Psoas muscle (tissue), 7 donors: ENCODE measurements at regions not wholly inside any gene's neighbourhood (a gene's known extent, or its start where the extent isn't known, plus 50 kb on each side); places are given as distances from the start of the nearest gene placed in this dataset.

Source experiments
- ATAC-seq, 4 donors: fragments of 200-7000 bp; cut with Tn5 transposase; one replicate each; pipeline ENCODE4 v1.9.1; 2020; ENCODE audit warnings: moderate library complexity in 3 of 4, mild to moderate bottlenecking in 2 of 4
- DNase-seq, 2 donors: peaks; one replicate each; pipeline ENCODE4 v3.0.0-alpha.2; 2020
- H3K27ac ChIP-seq: fragments of 200-600 bp; one replicate; pipeline ENCODE4 v1.8.0; 2022
- H3K27me3 ChIP-seq, 3 donors: fragments of 200-600 bp in 1 of 3; one replicate each; pipeline versions ENCODE4 v1.6.1 to v1.8.0; 2013 to 2022; ENCODE audit warnings: low read length in 2 of 3, mild to moderate bottlenecking in 2 of 3, moderate library complexity in 1 of 3; ENCODE audit not compliant: insufficient read depth in 3 of 3
- H3K36me3 ChIP-seq, 2 donors: fragments of 200-600 bp in 1 of 2; one replicate each; pipeline versions ENCODE4 v1.6.1 to v1.8.0; 2013 to 2022; ENCODE audit warnings: low read depth in 1 of 2, mild to moderate bottlenecking in 1 of 2, moderate library complexity in 1 of 2; ENCODE audit not compliant: insufficient read depth in 1 of 2
- H3K4me1 ChIP-seq: fragments of 200-600 bp; one replicate; pipeline ENCODE4 v1.8.0; 2022
- H3K4me3 ChIP-seq: fragments of 200-600 bp; one replicate; pipeline ENCODE4 v1.8.0; 2022; ENCODE audit warnings: mild to moderate bottlenecking
- H3K9me3 ChIP-seq: fragments of 200-600 bp; one replicate; pipeline ENCODE4 v1.8.0; 2022
- WGBS, 3 donors: extraction: QIAGEN DNeasy Blood & Tissue Kit; methylation state at CpG; one replicate each; pipeline versions ENCODE4 v1.1.6 to v1.1.7; 2013; 5-methylcytosine and 5-hydroxymethylcytosine counted together
- intact Hi-C, 2 donors: fragments of 100-400 bp; cut with DNase I; formaldehyde crosslinking; loops; one replicate each; pipeline versions ENCODE4 v1.11.0 to v1.14.2; 2022
- TF ChIP-seq, protein P1 (sequence below): fragments of 200-600 bp; IDR thresholded peaks from one replicate; pipeline ENCODE4 v1.8.0; 2022; ENCODE audit warnings: antibody characterized with exemption
- donor health status: healthy with polysubstance abuse.
- donor health status: DM: no; HTN: no; CAD: no; lungs with moderate emphysema.
- donor health status: Bipolar disorder and iron deficiency.
- donor health status: healthy.
- donor health status: DM: yes; HTN: yes; CAD: no.
- donor health status: DM: no; HTN: no; CAD: no.
- donor health status: DM: yes; HTN: yes; CAD: no.

DNA sequence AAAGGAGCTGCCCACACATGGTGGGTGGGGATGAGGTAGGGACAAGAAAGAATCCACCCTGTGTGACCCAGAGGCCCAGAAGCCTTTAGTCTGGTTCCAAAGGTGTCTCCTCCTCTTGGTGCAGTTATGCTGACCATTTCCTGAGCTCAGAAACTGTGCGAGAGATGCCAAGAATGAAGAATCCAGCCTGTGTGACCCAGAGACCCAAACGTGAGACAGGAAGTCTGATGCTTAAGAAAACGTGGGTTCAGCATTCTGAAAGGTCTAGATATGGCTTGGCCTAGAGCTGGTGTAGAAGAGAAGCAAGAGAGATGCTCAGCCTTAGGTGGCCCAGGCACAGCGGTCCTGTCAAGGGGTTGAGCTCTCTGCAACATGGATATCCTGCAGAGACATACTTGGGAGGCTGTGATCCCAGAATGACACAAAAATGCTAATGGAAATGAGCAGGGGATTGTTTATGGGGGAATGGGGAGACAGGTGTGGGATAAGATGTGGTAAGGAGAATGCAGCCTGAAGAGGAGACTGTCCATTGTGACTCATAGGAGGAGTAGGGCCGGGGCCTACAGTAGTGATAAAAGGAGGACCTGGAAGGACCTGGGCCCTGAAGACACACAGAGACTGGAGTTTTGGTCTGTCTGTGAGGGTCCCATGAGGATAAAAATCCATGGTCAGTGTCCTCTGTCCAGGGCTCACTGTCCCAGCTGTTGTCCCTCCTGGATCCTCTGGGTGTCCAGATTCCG is 79.0 kb downstream of the ZNF280B start:
- no peaks in the 10 kb centered on the region for H3K9me3 ChIP-seq
- no peaks in the 10 kb centered on the region for H3K36me3 ChIP-seq
- DNase-seq (no peak), ATAC-seq (no peak)
- TF ChIP-seq, protein P1, sequence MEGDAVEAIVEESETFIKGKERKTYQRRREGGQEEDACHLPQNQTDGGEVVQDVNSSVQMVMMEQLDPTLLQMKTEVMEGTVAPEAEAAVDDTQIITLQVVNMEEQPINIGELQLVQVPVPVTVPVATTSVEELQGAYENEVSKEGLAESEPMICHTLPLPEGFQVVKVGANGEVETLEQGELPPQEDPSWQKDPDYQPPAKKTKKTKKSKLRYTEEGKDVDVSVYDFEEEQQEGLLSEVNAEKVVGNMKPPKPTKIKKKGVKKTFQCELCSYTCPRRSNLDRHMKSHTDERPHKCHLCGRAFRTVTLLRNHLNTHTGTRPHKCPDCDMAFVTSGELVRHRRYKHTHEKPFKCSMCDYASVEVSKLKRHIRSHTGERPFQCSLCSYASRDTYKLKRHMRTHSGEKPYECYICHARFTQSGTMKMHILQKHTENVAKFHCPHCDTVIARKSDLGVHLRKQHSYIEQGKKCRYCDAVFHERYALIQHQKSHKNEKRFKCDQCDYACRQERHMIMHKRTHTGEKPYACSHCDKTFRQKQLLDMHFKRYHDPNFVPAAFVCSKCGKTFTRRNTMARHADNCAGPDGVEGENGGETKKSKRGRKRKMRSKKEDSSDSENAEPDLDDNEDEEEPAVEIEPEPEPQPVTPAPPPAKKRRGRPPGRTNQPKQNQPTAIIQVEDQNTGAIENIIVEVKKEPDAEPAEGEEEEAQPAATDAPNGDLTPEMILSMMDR, result no peak
- H3K27me3 ChIP-seq, result peaks cover 0 to 34% (median 11%) of the 10 kb centered on the region in 3 donors
- no peak overlapping the region for H3K27ac ChIP-seq
- intact Hi-C loops, result no loop called here
- WGBS, 3 donors, result 56 to 71% (median 59%) methylated on average over 6 of the region's 6 CpGs
- H3K4me3 ChIP-seq, result no peak overlapping the region
- no peaks in the 10 kb centered on the region for H3K4me1 ChIP-seq

DNA sequence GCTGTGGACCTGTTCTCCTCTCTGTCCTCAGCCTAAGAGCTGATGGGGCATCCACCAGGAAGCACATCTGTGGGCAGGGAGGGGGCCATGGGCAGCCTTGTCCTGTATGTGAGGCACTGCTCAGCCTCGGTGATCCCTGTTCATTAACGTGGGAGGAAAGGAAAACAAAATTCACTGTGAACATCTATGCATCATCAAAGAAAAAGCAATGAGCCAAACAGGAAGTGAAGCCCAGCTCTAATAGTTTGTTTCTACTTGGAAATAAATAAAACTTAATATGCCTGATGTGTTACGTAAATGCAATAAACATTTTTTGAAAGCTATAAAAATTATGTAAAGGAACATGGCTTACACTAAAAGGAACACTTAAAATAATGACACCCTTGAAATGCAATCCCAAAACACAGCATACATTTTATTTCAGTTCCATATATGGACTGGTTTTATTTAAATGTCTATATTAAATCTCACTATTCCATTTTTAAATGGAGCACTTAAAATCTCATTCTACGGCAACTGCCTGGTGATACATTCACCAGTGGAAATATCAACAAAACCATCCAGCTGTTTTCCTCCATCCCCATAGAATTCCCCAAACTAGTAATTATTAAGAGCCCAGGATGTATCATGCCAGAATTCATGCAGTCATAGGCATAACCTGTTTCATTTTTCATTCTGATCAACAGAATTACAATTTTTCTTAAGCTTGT is 78.3 kb downstream of the ZNF280B start:
- TF ChIP-seq, protein P1, result no peak
- peaks cover 0 to 29% (median 11%) of the 10 kb centered on the region in 3 donors for H3K27me3 ChIP-seq
- DNase-seq (no peak), ATAC-seq (no peak)
- 61 to 69% (median 64%) methylated on average over 4 of the region's 4 CpGs for WGBS, 3 donors
- H3K4me3 ChIP-seq, result no peak overlapping the region
- H3K4me1 ChIP-seq, result no peaks in the 10 kb centered on the region
- H3K27ac ChIP-seq, result no peak overlapping the region
- no peaks in the 10 kb centered on the region for H3K36me3 ChIP-seq
- intact Hi-C loops, result no loop called here
- no peaks in the 10 kb centered on the region for H3K9me3 ChIP-seq

DNA sequence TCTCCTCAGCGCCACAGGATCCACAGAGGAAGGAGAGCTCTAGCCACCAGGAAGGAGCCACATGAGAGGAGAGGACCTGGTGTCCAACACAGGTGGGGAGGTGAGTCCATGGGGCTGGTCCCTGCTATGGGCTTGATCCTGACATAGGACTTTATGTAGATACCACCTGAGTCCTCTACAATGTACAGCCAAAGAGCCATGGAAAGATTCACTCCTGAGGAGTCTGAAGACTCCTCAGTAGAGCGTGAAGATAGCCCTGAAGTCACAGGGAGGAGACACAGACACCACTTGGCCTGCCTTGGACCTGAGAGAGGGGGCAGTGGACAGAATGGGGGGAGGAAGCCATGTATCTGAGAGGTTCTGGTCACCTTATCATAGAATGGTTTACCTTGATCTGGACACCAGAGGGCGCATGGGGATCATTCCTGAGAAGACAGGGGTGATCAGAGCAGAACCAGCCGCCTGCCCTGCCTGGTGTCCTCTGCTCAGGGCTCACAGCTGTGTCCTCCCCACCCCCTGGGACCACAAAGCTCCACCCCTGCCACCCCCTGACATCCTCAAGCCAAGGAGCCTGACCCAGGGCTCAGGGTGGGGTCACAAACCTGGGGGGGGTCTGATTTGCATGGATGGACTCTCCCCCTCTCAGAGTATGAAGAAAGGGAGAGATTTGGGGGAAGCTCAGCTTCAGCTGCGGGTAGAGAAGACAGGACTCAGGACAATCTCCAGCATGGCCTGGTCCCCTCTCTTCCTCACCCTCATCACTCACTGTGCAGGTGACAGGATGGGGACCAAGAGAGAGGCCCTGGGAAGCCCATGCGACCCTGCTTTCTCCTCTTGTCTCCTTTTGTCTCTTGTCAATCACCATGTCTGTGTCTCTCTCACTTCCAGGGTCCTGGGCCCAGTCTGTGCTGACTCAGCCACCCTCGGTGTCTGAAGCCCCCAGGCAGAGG is 77.0 kb downstream of the ZNF280B start:
- ATAC-seq (peak in 3 of 4 donors; percentile 46 to 74 (median 55)), DNase-seq (peak; percentile 26 to 68)
- Histone ChIP-seq H3K27ac (no peak overlapping the region), H3K27me3 (peaks cover 0 to 17% (median 4%) of the 10 kb centered on the region in 3 donors), H3K4me1 (no peaks in the 10 kb centered on the region), H3K9me3 (no peaks in the 10 kb centered on the region), H3K4me3 (no peak overlapping the region), H3K36me3 (no peaks in the 10 kb centered on the region)
- 41 to 54% (median 50%) methylated on average over 6 to 7 of the region's 7 CpGs for WGBS, 3 donors
- intact Hi-C loops, result no loop called here
- TF ChIP-seq, protein P1, result peak; percentile 32

DNA sequence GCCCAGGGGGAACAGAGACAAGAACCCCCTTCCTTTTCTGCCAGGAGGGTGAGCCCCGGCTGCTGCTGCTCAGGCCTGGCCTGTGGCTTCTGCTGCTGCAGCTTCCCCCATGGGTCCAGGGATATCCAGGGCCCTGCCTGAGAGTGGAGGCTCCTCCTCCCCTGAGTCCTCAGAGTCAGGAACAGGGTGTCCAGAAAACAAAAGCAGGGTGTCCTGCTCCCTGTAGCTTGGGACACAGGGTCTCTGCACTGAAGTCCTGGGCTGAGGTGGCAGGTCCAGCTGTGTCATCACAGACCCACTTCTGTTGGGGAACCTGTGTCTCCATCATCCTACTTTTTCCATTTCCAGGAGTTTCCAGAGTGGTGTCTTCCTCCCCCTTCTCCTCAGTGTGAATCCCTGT is 76.1 kb downstream of the ZNF280B start:
- H3K4me1 ChIP-seq, result no peaks in the 10 kb centered on the region
- 62 to 78% (median 71%) methylated on average over 1 of the region's 1 CpG for WGBS, 3 donors
- DNase-seq (no peak), ATAC-seq (no peak)
- no peak overlapping the region for H3K27ac ChIP-seq
- no peaks in the 10 kb centered on the region for H3K36me3 ChIP-seq
- H3K27me3 ChIP-seq, result peaks cover 0 to 15% (median 2%) of the 10 kb centered on the region in 3 donors
- no peak overlapping the region for H3K4me3 ChIP-seq
- no peaks in the 10 kb centered on the region for H3K9me3 ChIP-seq
- intact Hi-C loops, result no loop called here
- TF ChIP-seq, protein P1, result no peak
